Astrocyte of the spinal cord (primary cell): ENCODE measurements at regions not wholly inside any gene's neighbourhood (a gene's known extent, or its start where the extent isn't known, plus 50 kb on each side); places are given as distances from the start of the nearest gene placed in this dataset.
A peak's percentile ranks its signal among the peaks of the same experiment; 100 is the strongest.
"Not testable (repeated sequence)": the region's sequence is repeated elsewhere in the genome, so short reads cannot be mapped to it uniquely, and the experiment has no call there.

ENCODE experiments used
- DNase-seq: peaks from one replicate; pipeline ENCODE4 v3.0.0; 2011; ENCODE audit warnings: low read depth, low spot score
- H3K4me3 ChIP-seq: 2 replicates; pipeline ENCODE4 v1.5.1; 2011; ENCODE audit warnings: low read depth, mild to moderate bottlenecking, low read length, moderate library complexity
- CTCF ChIP-seq: IDR thresholded peaks from 2 replicates; pipeline ENCODE4 v1.5.1; 2012; ENCODE audit warnings: low read depth, mild to moderate bottlenecking, low read length, inconsistent platforms
- in situ Hi-C: cut with HindIII; loops from 2 replicates; pipeline ENCODE4 v1.10.0; 2017; ENCODE audit warnings: low sequenced_read_pairs

- in situ Hi-C loops = no loop called here
- no peak for TF ChIP-seq CTCF
- no peak for DNase-seq
- H3K4me3 ChIP-seq = no peak overlapping the region
These were observed 74.7 kb downstream of the LPAR4 start for GRCh38 chrX:78822157-78822690.

GRCh38 chrX:78831523-78831922 is 84.0 kb downstream of the LPAR4 start:
- no peak for TF ChIP-seq CTCF
- no peak for DNase-seq
- in situ Hi-C loops = no loop called here
- no peak overlapping the region for H3K4me3 ChIP-seq

- no peak for DNase-seq
- no peak for TF ChIP-seq CTCF
- H3K4me3 ChIP-seq = no peak overlapping the region
- in situ Hi-C loops = no loop called here
These were observed 91.2 kb downstream of the LPAR4 start for GRCh38 chrX:78838709-78839108.

- H3K4me3 ChIP-seq = no peak overlapping the region
- no peak for TF ChIP-seq CTCF
- DNase-seq = no peak
- in situ Hi-C loops = no loop called here
These were observed 92.2 kb downstream of the LPAR4 start for GRCh38 chrX:78839711-78840110.

- DNase-seq, in situ Hi-C loops, H3K4me3 ChIP-seq: not testable (repeated sequence)
These were observed 96.7 kb downstream of the LPAR4 start for GRCh38 chrX:78844218-78844617.

GRCh38 chrX:78881248-78881647 is 63.9 kb upstream of the P2RY10 start:
- in situ Hi-C loops, DNase-seq, H3K4me3 ChIP-seq: not testable (repeated sequence)

GRCh38 chrX:78886550-78886949 is 58.6 kb upstream of the P2RY10 start:
- in situ Hi-C loops = no loop called here
- H3K4me3 ChIP-seq = no peak overlapping the region
- peak; percentile 5 for DNase-seq
- peak; percentile 27 for TF ChIP-seq CTCF
